H1 (cell line): ENCODE measurements at regions not wholly inside any gene's neighbourhood (a gene's known extent, or its start where the extent isn't known, plus 50 kb on each side); places are given as distances from the start of the nearest gene placed in this dataset.

Experiments used
- CTCF ChIP-seq, 3 experiments: IDR thresholded peaks; 1 replicate in 2 of 3; 2 replicates in 1 of 3; pipeline versions ENCODE4 v1.5.1 to v1.6.1; 2011; ENCODE audit warnings: low read length in 3 of 3, mild to moderate bottlenecking in 3 of 3, inconsistent platforms in 2 of 3, low read depth in 1 of 3, moderate library complexity in 1 of 3; ENCODE audit not compliant: insufficient read depth in 1 of 3; ENCODE audit errors: control extremely low read depth in 1 of 3
- RAD21 ChIP-seq, 2 experiments: IDR thresholded peaks in 1 of 2; conservative IDR thresholded peaks in 1 of 2; 2 replicates each; pipeline ENCODE4 v1.6.1; 2011; ENCODE audit warnings: low read depth in 2 of 2, low read length in 2 of 2, improper control_type of control experiment in 1 of 2, inconsistent platforms in 1 of 2, mild to moderate bottlenecking in 1 of 2, moderate library complexity in 1 of 2
- RBBP5 ChIP-seq: IDR thresholded peaks from 2 replicates; pipeline ENCODE4 v1.7.1; 2012; ENCODE audit warnings: low read depth, mild to moderate bottlenecking, inconsistent platforms, low read length, moderate library complexity, borderline replicate concordance

GRCh38 chr6:156695742-156696141, 81.4 kb upstream of the ARID1B start (continued):
- no peak for TF ChIP-seq CTCF (IDR thresholded peaks at IDR 0.05; ENCODE audit: control extremely low read depth in 1 of 3, insufficient read depth in 1 of 3, low read depth in 1 of 3, low read length in 3 of 3)
- no peak for TF ChIP-seq RBBP5
- no peak for TF ChIP-seq RAD21 (IDR thresholded peaks at IDR 0.05 in 1 of 2, conservative IDR thresholded peaks at IDR 0.05 in 1 of 2; ENCODE audit: low read depth in 2 of 2, low read length in 2 of 2)
